ENCODE measurements at regions not wholly inside any gene's neighbourhood (a gene's known extent, or its start where the extent isn't known, plus 50 kb on each side); places are given as distances from the start of the nearest gene placed in this dataset.

DNA sequence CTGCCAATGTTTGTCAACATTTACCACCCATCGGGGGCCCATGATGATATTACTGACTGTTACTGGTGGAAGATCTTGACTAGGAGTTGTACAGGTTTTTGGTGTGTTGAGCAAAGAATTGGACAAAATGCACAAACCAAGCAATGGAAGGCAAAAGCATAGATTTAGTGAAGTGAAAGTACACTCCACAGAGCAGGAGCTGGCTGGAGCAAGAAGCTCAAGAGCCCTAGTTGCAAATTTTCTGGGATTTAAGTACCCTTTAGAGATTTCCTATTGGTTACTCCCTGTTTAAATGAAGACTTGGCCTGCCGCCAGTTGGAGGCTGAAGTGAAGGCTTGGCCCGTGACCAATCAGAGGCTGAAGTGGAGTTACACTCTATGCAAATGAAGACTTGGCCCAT, 128.6 kb upstream of the KL start:
- Mint-ChIP-seq H3K36me3 (peaks cover 6% of the 10 kb centered on the region), H3K9me3 (peaks cover 18% of the 10 kb centered on the region), H3K27ac (no peak overlapping the region), H3K4me3 (no peak overlapping the region), H3K27me3 (ENCODE audit: low read depth) (no peaks in the 10 kb centered on the region), H3K4me1 (peaks cover 12% of the 10 kb centered on the region)
- TF ChIP-seq, protein P1, sequence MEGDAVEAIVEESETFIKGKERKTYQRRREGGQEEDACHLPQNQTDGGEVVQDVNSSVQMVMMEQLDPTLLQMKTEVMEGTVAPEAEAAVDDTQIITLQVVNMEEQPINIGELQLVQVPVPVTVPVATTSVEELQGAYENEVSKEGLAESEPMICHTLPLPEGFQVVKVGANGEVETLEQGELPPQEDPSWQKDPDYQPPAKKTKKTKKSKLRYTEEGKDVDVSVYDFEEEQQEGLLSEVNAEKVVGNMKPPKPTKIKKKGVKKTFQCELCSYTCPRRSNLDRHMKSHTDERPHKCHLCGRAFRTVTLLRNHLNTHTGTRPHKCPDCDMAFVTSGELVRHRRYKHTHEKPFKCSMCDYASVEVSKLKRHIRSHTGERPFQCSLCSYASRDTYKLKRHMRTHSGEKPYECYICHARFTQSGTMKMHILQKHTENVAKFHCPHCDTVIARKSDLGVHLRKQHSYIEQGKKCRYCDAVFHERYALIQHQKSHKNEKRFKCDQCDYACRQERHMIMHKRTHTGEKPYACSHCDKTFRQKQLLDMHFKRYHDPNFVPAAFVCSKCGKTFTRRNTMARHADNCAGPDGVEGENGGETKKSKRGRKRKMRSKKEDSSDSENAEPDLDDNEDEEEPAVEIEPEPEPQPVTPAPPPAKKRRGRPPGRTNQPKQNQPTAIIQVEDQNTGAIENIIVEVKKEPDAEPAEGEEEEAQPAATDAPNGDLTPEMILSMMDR (IDR thresholded peaks at IDR 0.05; ENCODE audit: unreplicated experiment), result no peak
- DNase-seq (ENCODE audit: low spot score in 2 of 2, unreplicated experiment in 2 of 2), result no peak

DNA sequence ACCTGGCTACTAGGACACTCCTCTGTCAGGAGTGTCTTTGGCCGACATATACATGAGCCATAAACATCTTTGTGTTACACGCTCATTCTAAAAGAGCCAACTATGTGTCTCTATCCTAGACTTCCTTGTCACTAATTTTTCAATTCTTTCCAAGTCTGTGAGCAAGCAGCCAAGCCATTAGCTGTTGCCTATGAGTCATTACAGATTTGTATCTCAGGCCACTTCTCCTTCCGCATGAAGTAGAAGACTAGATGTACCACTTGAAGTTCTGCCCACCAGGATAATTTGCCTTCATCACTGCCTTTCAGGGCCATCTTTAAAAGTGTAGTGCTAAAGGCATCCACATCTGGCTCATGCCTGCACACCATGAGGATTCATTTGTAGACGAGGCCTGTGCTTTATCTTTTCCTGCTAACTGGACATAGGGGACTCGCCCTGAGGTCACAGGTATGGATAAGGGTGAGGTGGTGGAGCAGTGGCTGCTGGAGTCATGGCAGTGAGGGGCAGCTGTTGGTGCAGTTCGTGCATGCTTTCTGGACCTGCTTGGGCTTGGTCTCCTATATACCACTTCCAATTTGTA, 126.1 kb upstream of the KL start:
- DNase-seq (ENCODE audit: low spot score in 2 of 2, unreplicated experiment in 2 of 2), result no peak
- Mint-ChIP-seq H3K27me3 (ENCODE audit: low read depth) (no peaks in the 10 kb centered on the region), H3K27ac (no peak overlapping the region)

DNA sequence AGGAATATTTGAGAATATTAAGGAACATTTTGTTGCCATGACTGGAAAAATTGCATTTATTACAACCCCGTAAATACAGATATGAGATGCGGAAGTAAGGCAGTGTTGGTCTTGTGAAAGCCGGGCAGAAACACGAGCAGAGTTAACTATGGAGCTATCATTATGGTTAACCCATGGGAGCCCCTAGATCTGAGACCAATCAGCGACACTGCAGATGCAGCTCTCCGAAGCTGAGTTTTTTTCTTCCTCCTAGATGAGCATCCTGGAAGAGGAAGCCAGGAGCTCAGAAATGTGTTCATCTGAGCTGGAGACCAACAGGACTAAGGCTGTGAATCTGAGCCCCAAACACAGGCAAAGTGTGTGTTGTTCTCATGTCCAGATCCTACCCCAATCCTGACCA, 123.0 kb upstream of the KL start:
- TF ChIP-seq, protein P1 (IDR thresholded peaks at IDR 0.05; ENCODE audit: unreplicated experiment), result no peak
- Mint-ChIP-seq H3K4me3 (no peak overlapping the region), H3K27ac (no peak overlapping the region), H3K36me3 (peaks cover under 1% of the 10 kb centered on the region), H3K27me3 (ENCODE audit: low read depth) (no peaks in the 10 kb centered on the region), H3K9me3 (peaks cover 6% of the 10 kb centered on the region), H3K4me1 (peaks cover 13% of the 10 kb centered on the region)
- no peak for DNase-seq (ENCODE audit: low spot score in 2 of 2, unreplicated experiment in 2 of 2)

More for the DNA sequence above, 126.1 kb upstream of the KL start:
- no peak overlapping the region for H3K4me3 Mint-ChIP-seq
- TF ChIP-seq, protein P1 (IDR thresholded peaks at IDR 0.05; ENCODE audit: unreplicated experiment), result no peak
- H3K36me3 Mint-ChIP-seq, result peaks cover 6% of the 10 kb centered on the region
- H3K4me1 Mint-ChIP-seq, result peaks cover 5% of the 10 kb centered on the region
- peaks cover 18% of the 10 kb centered on the region for H3K9me3 Mint-ChIP-seq

DNA sequence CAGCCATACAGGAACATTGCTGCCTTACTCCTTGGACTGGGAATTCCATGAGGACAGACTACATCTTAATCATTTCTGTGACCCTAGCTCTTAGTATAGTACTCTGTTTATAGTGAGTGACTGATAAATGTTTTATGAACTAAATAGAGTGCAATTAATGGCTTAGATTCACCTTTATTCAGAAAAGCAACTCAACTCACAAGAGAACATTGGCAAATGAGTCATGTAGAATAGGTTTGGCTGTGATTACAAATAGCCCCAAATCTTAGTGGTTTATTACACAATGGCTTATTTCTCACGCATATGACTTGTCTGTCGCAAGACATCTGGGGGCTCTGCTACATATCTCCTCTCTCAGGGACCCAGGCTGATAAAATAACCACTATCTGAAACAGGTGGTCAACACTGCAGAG, 121.6 kb upstream of the KL start:
- Mint-ChIP-seq H3K27me3 (ENCODE audit: low read depth) (no peaks in the 10 kb centered on the region), H3K4me3 (no peak overlapping the region), H3K36me3 (no peaks in the 10 kb centered on the region), H3K27ac (no peak overlapping the region), H3K9me3 (peaks cover 4% of the 10 kb centered on the region), H3K4me1 (peaks cover 21% of the 10 kb centered on the region)
- no peak for DNase-seq (ENCODE audit: low spot score in 2 of 2, unreplicated experiment in 2 of 2)
- TF ChIP-seq, protein P1 (IDR thresholded peaks at IDR 0.05; ENCODE audit: unreplicated experiment), result no peak

DNA sequence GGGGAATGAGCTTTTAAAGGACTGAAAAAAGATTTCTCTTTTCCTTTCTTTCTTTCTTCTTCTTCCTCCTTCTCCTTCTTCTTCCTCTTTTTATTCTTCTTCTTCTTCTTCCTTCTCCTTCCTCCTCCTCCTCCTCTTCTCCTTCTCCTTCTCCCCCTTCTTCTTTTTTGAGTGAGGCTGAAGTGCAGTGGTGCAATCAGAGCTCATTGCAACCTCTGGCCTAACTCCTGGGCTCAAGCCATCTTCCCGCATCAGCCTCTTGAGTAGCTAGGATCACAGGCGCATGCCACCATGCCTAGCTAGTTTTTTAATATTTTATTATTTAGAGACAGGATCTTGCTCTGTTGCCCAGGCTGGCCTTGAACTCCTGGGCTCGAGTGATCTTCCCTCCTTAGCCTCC, 120.9 kb upstream of the KL start:
- Mint-ChIP-seq H3K27me3 (ENCODE audit: low read depth) (no peaks in the 10 kb centered on the region), H3K27ac (no peak overlapping the region), H3K9me3 (peaks cover 4% of the 10 kb centered on the region), H3K4me1 (peaks cover 21% of the 10 kb centered on the region), H3K4me3 (no peak overlapping the region), H3K36me3 (no peaks in the 10 kb centered on the region)
- TF ChIP-seq, protein P1 (IDR thresholded peaks at IDR 0.05; ENCODE audit: unreplicated experiment), result no peak
- no peak for DNase-seq (ENCODE audit: low spot score in 2 of 2, unreplicated experiment in 2 of 2)

DNA sequence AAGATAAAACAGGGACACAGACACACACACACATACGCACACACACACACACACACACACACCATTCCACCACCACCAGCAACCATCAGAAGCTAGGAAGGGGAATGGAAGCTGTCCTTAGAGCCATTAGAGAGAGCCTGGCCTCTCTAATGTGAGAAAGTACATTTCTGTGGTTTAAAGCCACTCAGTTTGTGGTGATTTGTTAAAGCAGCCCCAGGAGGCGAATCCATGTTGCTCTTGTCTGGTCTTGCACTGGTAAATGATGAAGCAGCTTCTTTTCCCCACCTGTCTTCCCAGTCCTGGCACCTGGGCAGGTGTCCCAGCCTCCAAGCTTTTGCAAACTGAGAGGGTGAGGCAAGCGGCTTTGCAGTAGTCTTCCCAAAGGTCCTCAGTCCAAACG, 118.9 kb upstream of the KL start:
- Mint-ChIP-seq H3K27me3 (ENCODE audit: low read depth) (no peaks in the 10 kb centered on the region), H3K36me3 (no peaks in the 10 kb centered on the region), H3K27ac (no peak overlapping the region), H3K9me3 (peaks cover 11% of the 10 kb centered on the region), H3K4me3 (no peak overlapping the region), H3K4me1 (peaks cover 21% of the 10 kb centered on the region)
- DNase-seq (ENCODE audit: low spot score in 2 of 2, unreplicated experiment in 2 of 2), result no peak
- TF ChIP-seq, protein P1 (IDR thresholded peaks at IDR 0.05; ENCODE audit: unreplicated experiment), result no peak
